OCI-M2 (cell line): ENCODE measurements at regions not wholly inside any gene's neighbourhood (a gene's known extent, or its start where the extent isn't known, plus 50 kb on each side); places are given as distances from the start of the nearest gene placed in this dataset.

Source experiments
- DNase-seq: peaks from one replicate; lab custom pipeline; 2025; ENCODE audit not compliant: unreplicated experiment; lab: John Stamatoyannopoulos, UW

DNA sequence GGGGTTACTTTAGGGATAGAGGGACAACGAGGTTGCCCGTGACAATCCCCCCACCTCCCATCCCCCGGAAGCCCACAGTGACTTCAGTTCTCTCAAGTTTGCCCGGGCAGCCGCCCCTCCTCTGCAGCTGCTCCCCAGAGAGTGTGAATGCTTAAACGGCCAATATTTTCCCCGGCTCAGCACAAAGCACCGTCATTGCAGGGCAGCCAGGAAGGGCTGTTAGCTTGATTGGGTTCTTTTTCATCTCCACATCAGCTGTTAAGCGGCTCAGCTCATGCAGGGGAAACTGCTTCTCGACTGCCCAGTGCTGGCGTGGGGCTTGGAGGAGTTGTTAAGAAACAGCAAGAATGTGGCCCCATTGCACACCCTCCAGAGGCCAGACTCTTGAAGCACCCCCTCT lies 120.5 kb upstream of the NCOR2 start:
- no peak for DNase-seq

- DNase-seq, result no peak
Measured at GRCh38 chr12:124687174-124687902, 119.9 kb upstream of the NCOR2 start.

GRCh38 chr12:124686370-124687173 lies 119.2 kb upstream of the NCOR2 start:
- DNase-seq, result no peak

GRCh38 chr12:124685689-124686369 lies 118.4 kb upstream of the NCOR2 start:
- DNase-seq, result no peak

GRCh38 chr12:124684971-124685688 lies 117.7 kb upstream of the NCOR2 start:
- DNase-seq, result no peak

DNA sequence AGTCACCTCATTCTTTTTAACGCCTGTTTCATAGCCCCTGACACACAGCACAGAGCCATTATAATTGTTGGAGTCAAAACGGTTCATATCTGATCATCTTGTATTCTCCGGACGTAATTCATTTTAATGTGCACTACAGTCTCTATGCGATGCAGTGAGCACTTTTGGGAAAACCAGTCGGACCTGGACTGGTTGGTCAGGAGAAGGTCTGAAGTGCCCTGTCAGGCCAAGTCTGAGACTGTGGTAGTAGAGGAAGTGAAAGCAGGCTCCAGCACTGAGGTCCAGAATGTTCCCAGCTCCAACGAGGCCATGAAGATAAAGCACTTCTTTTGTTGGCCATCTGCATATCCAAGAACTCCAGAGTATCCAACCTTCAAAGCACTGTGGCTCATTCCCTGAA lies 117.1 kb upstream of the NCOR2 start:
- DNase-seq, result no peak

- DNase-seq, result no peak
Measured at GRCh38 chr12:124683152-124684124, 116.0 kb upstream of the NCOR2 start.

DNA sequence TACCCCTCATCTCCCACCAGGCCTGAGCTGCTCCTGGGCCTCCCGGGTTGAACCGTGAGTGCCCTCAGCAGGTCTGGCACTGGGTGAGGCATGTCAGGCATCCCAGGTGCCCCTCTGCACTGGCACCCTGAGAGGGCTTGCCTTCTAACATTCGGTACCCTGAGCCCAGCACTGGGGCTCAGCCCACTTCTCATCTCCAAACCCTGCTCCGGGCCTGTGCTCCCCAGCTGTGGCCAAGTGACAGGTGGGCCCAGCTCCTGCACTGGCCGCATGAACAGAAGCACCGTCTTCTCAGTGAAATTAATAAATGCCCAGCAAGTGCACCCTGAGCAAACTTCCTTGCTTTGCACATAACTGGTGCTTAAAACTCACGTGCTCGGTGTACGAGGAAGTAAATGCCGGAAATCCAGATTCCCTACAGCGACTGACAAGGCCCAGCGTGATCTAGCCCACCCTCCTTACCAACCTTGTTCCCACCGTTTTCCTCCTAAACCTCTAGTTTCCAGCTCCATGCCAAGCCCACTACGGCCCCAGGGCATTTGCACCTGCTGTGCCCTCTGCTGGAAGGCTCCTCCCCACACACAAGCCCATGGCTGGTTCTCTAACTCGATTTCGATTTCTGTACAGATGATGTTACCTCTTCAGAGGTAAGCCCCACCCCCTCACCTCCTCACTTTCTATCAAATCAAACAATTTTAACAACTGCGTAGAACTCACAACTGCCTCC lies 115.2 kb upstream of the NCOR2 start:
- no peak for DNase-seq

GRCh38 chr12:124681779-124682391 lies 114.5 kb upstream of the NCOR2 start:
- DNase-seq, result no peak

GRCh38 chr12:124680863-124681778 lies 113.7 kb upstream of the NCOR2 start:
- no peak for DNase-seq

DNA sequence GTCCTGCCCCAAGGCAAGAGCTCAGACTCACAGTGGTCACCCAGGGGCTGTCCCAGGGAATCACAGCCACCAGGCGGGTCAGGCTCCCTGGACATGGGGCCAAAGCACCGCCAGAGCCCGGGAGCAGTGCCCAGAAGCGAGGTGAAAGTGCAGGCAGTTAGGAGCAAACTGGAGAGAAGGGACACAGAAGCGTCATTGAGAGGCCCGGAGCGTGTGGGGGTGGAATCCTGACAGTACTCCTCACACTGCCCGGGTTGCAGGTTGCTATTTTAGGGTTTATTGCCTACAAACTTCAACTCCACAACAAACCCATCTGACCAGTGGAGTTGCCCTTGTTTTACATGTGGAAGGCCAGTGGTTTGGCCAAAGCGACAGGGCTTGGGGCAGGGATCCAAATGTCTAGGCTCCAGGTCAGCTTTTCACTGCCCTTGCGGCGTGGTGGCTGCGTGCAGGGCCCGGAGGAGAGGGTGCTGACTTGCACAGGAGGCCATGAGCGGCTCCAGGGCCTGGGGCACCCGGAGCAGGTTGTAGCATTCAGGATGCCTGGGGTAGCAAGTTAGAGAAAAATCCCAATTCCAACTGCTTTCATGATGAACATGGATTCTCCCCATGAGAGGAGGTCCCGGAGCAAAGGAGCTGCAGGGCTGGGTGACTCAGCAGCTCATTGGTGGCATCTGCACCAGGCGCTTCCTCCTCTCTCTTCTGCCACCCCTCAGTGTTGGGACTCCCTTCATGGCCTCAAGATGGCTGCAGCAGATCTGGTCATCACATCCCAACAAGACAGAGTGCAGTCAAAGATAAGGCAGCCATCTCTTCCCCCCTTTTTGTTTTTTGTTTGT lies 112.3 kb upstream of the NCOR2 start:
- DNase-seq, result no peak

DNA sequence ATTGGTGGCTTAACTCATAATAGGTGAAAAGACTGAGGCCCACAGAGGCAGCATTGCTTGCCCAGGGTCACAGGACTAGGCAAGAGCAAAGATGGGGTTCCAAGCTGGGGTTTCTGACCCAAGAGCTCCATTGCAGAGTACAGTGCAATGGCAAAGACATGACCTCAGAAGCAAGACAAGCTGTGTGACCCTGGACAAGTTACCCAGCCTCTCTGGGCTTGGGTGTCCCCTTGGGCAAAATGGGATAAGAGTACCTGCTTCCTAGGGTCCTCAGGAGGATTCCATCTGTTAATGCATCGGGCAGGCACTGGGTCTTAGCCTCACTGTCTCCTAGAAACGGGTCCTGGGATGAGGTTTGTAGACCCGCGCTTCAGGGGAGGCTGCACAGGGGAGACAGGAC lies 111.6 kb upstream of the NCOR2 start:
- no peak for DNase-seq

DNA sequence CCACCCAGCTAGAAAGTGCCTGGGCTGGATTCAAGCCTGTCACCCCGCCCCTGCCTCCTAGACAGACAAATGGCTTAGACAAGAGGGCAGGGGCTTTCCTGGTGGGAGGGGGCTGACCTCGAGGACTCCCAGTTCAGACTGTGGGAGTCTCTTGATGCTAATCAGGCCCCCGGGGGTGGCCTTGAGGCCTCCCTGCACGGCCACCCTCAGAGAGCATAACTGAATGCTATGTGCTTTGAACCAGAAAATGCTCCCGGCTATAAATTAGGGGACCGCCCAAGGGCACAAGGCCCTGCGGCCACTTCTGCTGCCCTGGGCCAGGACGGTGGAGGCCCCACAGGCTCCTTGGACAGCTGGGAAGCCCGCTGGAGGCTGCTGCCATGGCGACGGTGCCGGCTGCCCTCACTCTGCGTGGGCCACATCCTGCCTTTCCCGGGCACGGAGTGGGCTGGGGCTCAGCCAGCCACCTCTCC lies 111.0 kb upstream of the NCOR2 start:
- DNase-seq, result no peak

DNA sequence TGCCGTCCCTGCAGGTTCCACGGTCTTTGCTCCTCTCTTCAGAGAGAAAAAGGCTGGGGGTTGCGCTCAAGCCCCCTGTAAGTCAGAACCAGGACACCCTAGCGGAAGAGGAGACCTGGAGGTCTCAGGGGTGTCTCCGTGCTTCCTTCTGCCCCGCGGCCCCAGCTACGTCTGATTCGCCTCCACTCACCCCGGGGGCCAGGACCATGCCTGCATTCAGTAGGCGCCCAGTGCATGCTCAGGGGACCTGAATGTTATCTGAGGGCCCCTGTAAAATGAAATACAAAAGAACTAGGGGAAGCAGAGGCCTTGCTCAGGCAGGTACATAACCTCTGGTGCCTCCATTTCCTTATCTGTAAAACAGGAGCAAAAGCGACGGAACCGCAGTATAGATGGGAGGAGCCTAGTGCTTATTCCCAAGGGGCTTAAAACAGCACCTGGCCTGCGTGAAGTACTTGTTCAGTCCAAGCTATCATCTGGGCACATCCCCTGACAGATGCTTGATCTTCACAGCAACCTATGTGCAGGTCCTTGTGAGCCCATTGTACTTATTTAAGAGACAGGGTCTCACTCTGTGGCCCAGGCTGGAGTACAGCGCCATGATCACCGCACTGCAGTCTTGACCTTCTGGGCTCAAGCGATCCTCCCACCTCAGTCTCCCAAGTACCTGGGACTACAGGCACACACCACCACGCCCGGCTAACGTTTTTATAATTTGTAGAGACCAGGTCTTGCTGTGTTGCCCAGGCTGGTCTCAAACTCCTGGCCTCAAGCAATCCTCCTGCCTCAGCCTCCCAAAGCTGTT lies 110.3 kb upstream of the NCOR2 start:
- no peak for DNase-seq

DNA sequence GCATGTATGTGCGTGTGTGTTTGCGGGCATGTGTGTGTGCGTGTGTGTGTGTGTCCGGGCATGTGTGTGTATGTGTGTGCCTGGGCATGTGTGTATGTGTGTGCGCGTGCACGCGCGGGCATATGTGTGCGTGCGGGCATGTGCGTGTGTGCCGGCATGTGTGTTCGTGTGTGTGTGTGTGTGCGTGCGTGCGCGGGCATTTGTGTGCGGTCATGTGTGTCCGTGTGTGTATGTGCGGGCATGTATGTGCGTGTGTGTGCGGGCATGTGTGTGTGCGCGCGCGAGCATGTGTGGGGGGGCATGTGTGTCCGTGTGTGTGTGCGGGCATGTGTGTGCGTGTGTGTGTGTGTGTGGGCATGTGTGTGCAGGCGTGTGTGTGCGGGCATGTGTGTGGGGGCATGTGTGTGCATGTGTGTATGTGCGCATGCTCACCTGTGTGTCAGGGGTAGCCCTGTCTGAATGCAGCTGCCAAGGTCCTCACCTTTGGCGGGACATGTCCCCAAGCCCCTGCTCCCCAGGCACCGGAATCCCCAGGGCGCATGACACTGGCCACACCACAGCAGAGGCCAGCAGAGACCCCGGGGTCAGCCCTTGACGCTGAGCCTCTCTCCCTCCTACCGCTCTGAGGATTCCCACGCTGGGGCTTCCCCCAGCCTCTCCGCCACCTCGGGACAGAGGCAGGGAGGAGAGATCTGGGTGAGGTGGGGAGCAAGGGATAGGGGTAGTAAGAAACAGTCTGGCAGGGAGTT lies 109.5 kb upstream of the NCOR2 start:
- no peak for DNase-seq
